ENCODE measurements at regions not wholly inside any gene's neighbourhood (a gene's known extent, or its start where the extent isn't known, plus 50 kb on each side); places are given as distances from the start of the nearest gene placed in this dataset.

DNA sequence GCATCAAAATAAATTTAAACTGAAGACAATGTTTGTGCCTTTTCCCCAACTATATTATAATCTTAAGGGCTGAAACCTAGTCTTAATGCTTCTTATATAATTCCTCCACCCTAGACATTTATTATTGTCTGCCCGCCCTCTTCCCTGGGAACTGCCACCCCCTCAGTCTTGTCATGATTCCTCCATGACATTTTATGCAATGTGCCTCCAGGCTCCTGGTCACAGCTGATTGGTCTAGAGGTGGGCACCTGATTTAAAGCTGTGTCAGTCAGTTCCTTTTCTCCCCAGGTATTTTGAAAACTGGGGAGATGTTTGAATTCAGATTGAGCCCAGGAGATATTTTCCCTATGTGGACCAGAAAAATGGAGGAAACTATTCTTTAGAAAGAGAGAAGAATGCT, 401.4 kb downstream of the PCNX1 start:
- no peak for TF ChIP-seq CTCF (IDR thresholded peaks at IDR 0.05; ENCODE audit: unreplicated experiment)
- ChIA-PET POLR2A (interaction anchor here (0.6 kb wide), 1 partner anchor 255 kb away, joined by 3 read pairs; no protein-coding TSS in a partner anchor), CTCF (no interaction called here)
- Mint-ChIP-seq H3K36me3 (ENCODE audit: insufficient read depth, unreplicated experiment) (no peaks in the 10 kb centered on the region), H3K9me3 (ENCODE audit: unreplicated experiment) (peaks cover 21% of the 10 kb centered on the region), H3K4me3 (ENCODE audit: unreplicated experiment) (no peak overlapping the region), H3K27ac (ENCODE audit: low read depth, unreplicated experiment) (no peak overlapping the region), H3K27me3 (ENCODE audit: insufficient read depth, unreplicated experiment) (no peaks in the 10 kb centered on the region), H3K4me1 (ENCODE audit: insufficient read depth, unreplicated experiment) (no peaks in the 10 kb centered on the region)
- BruUV-seq (replicated peaks): no TSS peak
- intact Hi-C loops (cut with micrococcal nuclease): no loop called here
- DNase-seq (ENCODE audit: unreplicated experiment): no peak

GRCh38 chr14:71309756-71310155, 402.5 kb downstream of the PCNX1 start:
- DNase-seq (ENCODE audit: unreplicated experiment): no peak

GRCh38 chr14:71311061-71311460, 403.8 kb downstream of the PCNX1 start:
- no TSS peak for BruUV-seq (replicated peaks)
- POLR2A ChIA-PET: no interaction called here
- CTCF ChIA-PET: interaction anchor here (0.8 kb wide), 1 partner anchor 281 kb away, joined by 3 read pairs; no protein-coding TSS in a partner anchor

More at GRCh38 chr14:71309756-71310155, 402.5 kb downstream of the PCNX1 start:
- Mint-ChIP-seq H3K9me3 (ENCODE audit: unreplicated experiment) (peaks cover 23% of the 10 kb centered on the region), H3K36me3 (ENCODE audit: insufficient read depth, unreplicated experiment) (no peaks in the 10 kb centered on the region), H3K27ac (ENCODE audit: low read depth, unreplicated experiment) (no peak overlapping the region), H3K4me1 (ENCODE audit: insufficient read depth, unreplicated experiment) (no peaks in the 10 kb centered on the region), H3K27me3 (ENCODE audit: insufficient read depth, unreplicated experiment) (no peaks in the 10 kb centered on the region), H3K4me3 (ENCODE audit: unreplicated experiment) (no peak overlapping the region)
- TF ChIP-seq CTCF (IDR thresholded peaks at IDR 0.05; ENCODE audit: unreplicated experiment): no peak
- intact Hi-C loops (cut with micrococcal nuclease): no loop called here
- ChIA-PET CTCF (interaction anchor here (0.5 to 0.7 kb wide), 2 partner anchors 15 to 440 kb away, joined by 3 read pairs; no protein-coding TSS in a partner anchor), POLR2A (interaction anchor here (0.5 kb wide), 1 partner anchor 211 kb away, joined by 3 read pairs; no protein-coding TSS in a partner anchor)
- BruUV-seq (replicated peaks): no TSS peak

GRCh38 chr14:71314717-71315116, 407.5 kb downstream of the PCNX1 start:
- no peak overlapping the region for H3K27ac Mint-ChIP-seq (ENCODE audit: low read depth, unreplicated experiment)
- CTCF ChIA-PET: no interaction called here
- POLR2A ChIA-PET: no interaction called here
- no peak overlapping the region for H3K4me3 Mint-ChIP-seq (ENCODE audit: unreplicated experiment)
- peaks cover 4% of the 10 kb centered on the region for H3K4me1 Mint-ChIP-seq (ENCODE audit: insufficient read depth, unreplicated experiment)
- H3K9me3 Mint-ChIP-seq (ENCODE audit: unreplicated experiment): peaks cover 8% of the 10 kb centered on the region
- no peak for TF ChIP-seq CTCF (IDR thresholded peaks at IDR 0.05; ENCODE audit: unreplicated experiment)
- H3K27me3 Mint-ChIP-seq (ENCODE audit: insufficient read depth, unreplicated experiment): no peaks in the 10 kb centered on the region
- DNase-seq (ENCODE audit: unreplicated experiment): no peak
- H3K36me3 Mint-ChIP-seq (ENCODE audit: insufficient read depth, unreplicated experiment): no peaks in the 10 kb centered on the region
- intact Hi-C loops (cut with micrococcal nuclease): no loop called here
- no TSS peak for BruUV-seq (replicated peaks)

More at GRCh38 chr14:71311061-71311460, 403.8 kb downstream of the PCNX1 start:
- H3K36me3 Mint-ChIP-seq (ENCODE audit: insufficient read depth, unreplicated experiment): no peaks in the 10 kb centered on the region
- peaks cover 16% of the 10 kb centered on the region for H3K9me3 Mint-ChIP-seq (ENCODE audit: unreplicated experiment)
- DNase-seq (ENCODE audit: unreplicated experiment): no peak
- no peak overlapping the region for H3K4me3 Mint-ChIP-seq (ENCODE audit: unreplicated experiment)
- no peak for TF ChIP-seq CTCF (IDR thresholded peaks at IDR 0.05; ENCODE audit: unreplicated experiment)
- intact Hi-C loops (cut with micrococcal nuclease): no loop called here
- no peak overlapping the region for H3K27ac Mint-ChIP-seq (ENCODE audit: low read depth, unreplicated experiment)
- H3K4me1 Mint-ChIP-seq (ENCODE audit: insufficient read depth, unreplicated experiment): no peaks in the 10 kb centered on the region
- H3K27me3 Mint-ChIP-seq (ENCODE audit: insufficient read depth, unreplicated experiment): no peaks in the 10 kb centered on the region

Data from MCF 10A (cell line).